HG03135 (cell line): ENCODE measurements at regions not wholly inside any gene's neighbourhood (a gene's known extent, or its start where the extent isn't known, plus 50 kb on each side); places are given as distances from the start of the nearest gene placed in this dataset.
"Not testable (repeated sequence)": the region's sequence is repeated elsewhere in the genome, so short reads cannot be mapped to it uniquely, and the experiment has no call there.

Experiments
- ATAC-seq: cut with Tn5 transposase; IDR thresholded peaks from one replicate; pipeline ENCODE4 v1.9.1; 2021; ENCODE audit warnings: mild to moderate bottlenecking, moderate library complexity; ENCODE audit not compliant: unreplicated experiment

GRCh38 chr5:92674321-92674720 is 906.7 kb downstream of the NR2F1-AS1 start:
- ATAC-seq: no peak

- ATAC-seq: no peak
These were observed 915.5 kb downstream of the NR2F1-AS1 start for GRCh38 chr5:92665506-92665905.

GRCh38 chr5:92662741-92663140 is 918.3 kb downstream of the NR2F1-AS1 start:
- no peak for ATAC-seq

GRCh38 chr5:92659246-92659645 is 921.8 kb downstream of the NR2F1-AS1 start:
- no peak for ATAC-seq

- ATAC-seq: not testable (repeated sequence)
These were observed 926.4 kb downstream of the NR2F1-AS1 start for GRCh38 chr5:92654601-92655000.

GRCh38 chr5:92653730-92654461 is 927.1 kb downstream of the NR2F1-AS1 start:
- no peak for ATAC-seq

- no peak for ATAC-seq
These were observed 928.3 kb downstream of the NR2F1-AS1 start for GRCh38 chr5:92652756-92653155.

- ATAC-seq: no peak
These were observed 936.6 kb downstream of the NR2F1-AS1 start for GRCh38 chr5:92644266-92644886.

- no peak for ATAC-seq
These were observed 939.7 kb downstream of the NR2F1-AS1 start for GRCh38 chr5:92641031-92641962.

GRCh38 chr5:92640340-92640739 is 940.7 kb downstream of the NR2F1-AS1 start:
- ATAC-seq: no peak

GRCh38 chr5:92637960-92638359 is 943.1 kb downstream of the NR2F1-AS1 start:
- ATAC-seq: no peak

GRCh38 chr5:92637247-92637646 is 943.8 kb downstream of the NR2F1-AS1 start:
- no peak for ATAC-seq

- no peak for ATAC-seq
These were observed 946.0 kb downstream of the NR2F1-AS1 start for GRCh38 chr5:92635001-92635461.

- no peak for ATAC-seq
These were observed 947.0 kb downstream of the NR2F1-AS1 start for GRCh38 chr5:92633875-92634487.

GRCh38 chr5:92633176-92633575 is 947.8 kb downstream of the NR2F1-AS1 start:
- no peak for ATAC-seq

- not testable (repeated sequence) for ATAC-seq
These were observed 949.8 kb downstream of the NR2F1-AS1 start for GRCh38 chr5:92631237-92631701.

- no peak for ATAC-seq
These were observed 951.4 kb downstream of the NR2F1-AS1 start for GRCh38 chr5:92629574-92629973.

- no peak for ATAC-seq
These were observed 952.0 kb downstream of the NR2F1-AS1 start for GRCh38 chr5:92629000-92629399.

GRCh38 chr5:92627186-92627585 is 953.8 kb downstream of the NR2F1-AS1 start:
- ATAC-seq: no peak

- no peak for ATAC-seq
These were observed 964.9 kb downstream of the NR2F1-AS1 start for GRCh38 chr5:92616085-92616484.

- ATAC-seq: no peak
These were observed 967.5 kb downstream of the NR2F1-AS1 start for GRCh38 chr5:92613546-92613945.
